ENCODE measurements at regions not wholly inside any gene's neighbourhood (a gene's known extent, or its start where the extent isn't known, plus 50 kb on each side); places are given as distances from the start of the nearest gene placed in this dataset.

DNA sequence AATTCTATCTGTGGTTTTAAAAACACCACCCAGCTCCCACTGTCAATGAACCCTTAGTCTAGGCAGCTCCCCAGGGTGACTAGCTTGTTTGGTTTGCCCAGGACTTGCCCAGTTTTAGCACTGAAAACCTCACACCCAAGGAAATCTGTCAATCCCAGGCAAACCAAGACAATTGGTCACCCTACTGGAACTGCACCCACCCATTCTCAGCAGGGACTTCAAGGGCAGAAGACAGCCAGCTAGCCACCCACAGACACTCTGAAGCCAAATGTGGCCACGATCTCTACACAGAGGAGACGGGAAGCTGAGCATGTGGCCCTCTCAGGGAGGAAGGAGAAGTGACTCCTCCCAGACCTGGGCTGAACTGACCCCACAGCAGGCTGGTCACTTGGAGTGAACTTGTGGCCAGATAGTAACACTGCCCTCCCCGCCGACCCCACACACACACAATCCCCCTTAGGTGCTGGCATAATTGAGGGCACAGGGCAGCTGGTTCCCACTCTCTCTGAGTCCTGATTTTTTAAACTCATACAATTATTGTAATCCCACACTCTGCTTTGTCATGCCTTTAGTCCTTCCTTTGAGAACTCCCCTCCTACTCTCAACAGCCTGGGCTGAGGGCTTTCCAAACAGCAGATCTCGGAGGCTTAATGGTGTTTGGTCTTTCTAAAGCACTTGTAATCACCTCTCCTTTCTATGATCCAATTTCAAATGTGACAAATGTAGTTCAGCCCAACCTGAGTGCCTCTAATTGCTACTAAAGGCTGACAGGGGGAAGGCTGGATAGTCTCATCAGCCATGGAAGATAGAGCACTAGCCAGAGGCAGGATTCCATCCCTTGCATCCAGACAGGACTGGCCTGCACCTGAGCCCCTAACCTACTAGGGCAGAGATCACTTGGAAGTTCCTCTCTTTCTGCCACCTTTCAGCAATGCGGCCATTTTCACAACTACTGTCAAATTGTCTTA lies 74.7 kb upstream of the DRD2 start:
- Histone ChIP-seq H3K79me2 (ENCODE audit: insufficient read depth, low read depth) (no peaks in the 10 kb centered on the region), H3K27ac (no peak overlapping the region)

DNA sequence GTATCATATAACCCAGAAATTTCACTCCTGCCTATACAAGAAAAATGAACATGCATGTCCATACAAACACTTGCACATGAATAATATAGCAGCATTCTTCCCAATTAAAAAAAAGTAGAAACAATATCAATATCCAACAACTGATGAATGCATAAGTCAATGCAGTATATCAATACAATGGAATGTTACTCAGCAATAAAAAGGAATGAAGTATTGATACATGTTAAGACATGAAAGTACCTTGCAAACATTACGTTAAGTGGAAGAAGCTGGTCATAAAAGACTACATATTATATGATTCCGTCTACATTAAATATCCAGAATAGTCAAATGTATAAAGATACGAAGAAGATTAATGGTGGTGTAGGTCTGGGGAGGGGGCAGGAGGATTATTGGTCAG lies 73.9 kb upstream of the DRD2 start:
- Histone ChIP-seq H3K79me2 (ENCODE audit: insufficient read depth, low read depth) (no peaks in the 10 kb centered on the region), H4K20me1 (ENCODE audit: insufficient read depth) (no peaks in the 10 kb centered on the region), H3K9ac (no peak overlapping the region), H3K27me3 (ENCODE audit: insufficient read depth, low read depth) (no peaks in the 10 kb centered on the region), H3K4me1 (ENCODE audit: low read depth, poor library complexity, severe bottlenecking) (no peaks in the 10 kb centered on the region), H3K27ac (no peak overlapping the region), H3K4me2 (no peak overlapping the region), H3K4me3 (IDR thresholded peaks at IDR 0.05; ENCODE audit: insufficient read depth, low read depth, low read length) (no peak overlapping the region), H3K36me3 (ENCODE audit: insufficient read depth) (no peaks in the 10 kb centered on the region), H2AFZ (ENCODE audit: low read depth) (no peak overlapping the region)
- TF ChIP-seq, protein P1, sequence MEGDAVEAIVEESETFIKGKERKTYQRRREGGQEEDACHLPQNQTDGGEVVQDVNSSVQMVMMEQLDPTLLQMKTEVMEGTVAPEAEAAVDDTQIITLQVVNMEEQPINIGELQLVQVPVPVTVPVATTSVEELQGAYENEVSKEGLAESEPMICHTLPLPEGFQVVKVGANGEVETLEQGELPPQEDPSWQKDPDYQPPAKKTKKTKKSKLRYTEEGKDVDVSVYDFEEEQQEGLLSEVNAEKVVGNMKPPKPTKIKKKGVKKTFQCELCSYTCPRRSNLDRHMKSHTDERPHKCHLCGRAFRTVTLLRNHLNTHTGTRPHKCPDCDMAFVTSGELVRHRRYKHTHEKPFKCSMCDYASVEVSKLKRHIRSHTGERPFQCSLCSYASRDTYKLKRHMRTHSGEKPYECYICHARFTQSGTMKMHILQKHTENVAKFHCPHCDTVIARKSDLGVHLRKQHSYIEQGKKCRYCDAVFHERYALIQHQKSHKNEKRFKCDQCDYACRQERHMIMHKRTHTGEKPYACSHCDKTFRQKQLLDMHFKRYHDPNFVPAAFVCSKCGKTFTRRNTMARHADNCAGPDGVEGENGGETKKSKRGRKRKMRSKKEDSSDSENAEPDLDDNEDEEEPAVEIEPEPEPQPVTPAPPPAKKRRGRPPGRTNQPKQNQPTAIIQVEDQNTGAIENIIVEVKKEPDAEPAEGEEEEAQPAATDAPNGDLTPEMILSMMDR (conservative IDR thresholded peaks at IDR 0.05; ENCODE audit: low read depth, low read length) = no peak

More for the DNA sequence above, 74.7 kb upstream of the DRD2 start:
- H3K4me2 ChIP-seq = no peak overlapping the region
- no peaks in the 10 kb centered on the region for H4K20me1 ChIP-seq (ENCODE audit: insufficient read depth)
- no peaks in the 10 kb centered on the region for H3K36me3 ChIP-seq (ENCODE audit: insufficient read depth)
- H3K9ac ChIP-seq = no peak overlapping the region
- H3K4me3 ChIP-seq (IDR thresholded peaks at IDR 0.05; ENCODE audit: insufficient read depth, low read depth, low read length) = no peak overlapping the region
- TF ChIP-seq, protein P1 (conservative IDR thresholded peaks at IDR 0.05; ENCODE audit: low read depth, low read length) = no peak
- H3K27me3 ChIP-seq (ENCODE audit: insufficient read depth, low read depth) = no peaks in the 10 kb centered on the region
- H3K4me1 ChIP-seq (ENCODE audit: low read depth, poor library complexity, severe bottlenecking) = no peaks in the 10 kb centered on the region
- no peak overlapping the region for H2AFZ ChIP-seq (ENCODE audit: low read depth)

DNA sequence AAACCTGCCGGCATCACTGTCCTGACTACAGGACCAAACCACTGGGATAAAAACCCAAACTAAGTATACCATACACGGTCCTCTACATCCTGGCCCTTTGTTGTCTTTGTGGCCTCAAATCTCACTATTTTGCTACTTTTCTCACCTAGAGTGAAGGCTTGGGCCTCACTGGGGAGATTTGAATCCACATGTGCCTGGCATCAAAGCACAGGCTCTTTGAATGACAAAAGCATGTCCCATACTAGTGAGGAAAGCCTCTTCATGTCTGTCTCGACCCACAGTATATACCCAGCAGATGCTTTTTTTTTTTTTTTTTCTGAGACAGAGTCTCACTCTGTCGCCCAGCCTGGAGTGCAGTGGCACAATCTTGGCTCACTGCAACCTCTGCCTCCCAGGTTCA lies 72.5 kb upstream of the DRD2 start:
- H3K9ac ChIP-seq = no peak overlapping the region
- H4K20me1 ChIP-seq (ENCODE audit: insufficient read depth) = no peaks in the 10 kb centered on the region
- TF ChIP-seq, protein P1 (conservative IDR thresholded peaks at IDR 0.05; ENCODE audit: low read depth, low read length) = no peak
- H3K27me3 ChIP-seq (ENCODE audit: insufficient read depth, low read depth) = no peaks in the 10 kb centered on the region
- no peak overlapping the region for H2AFZ ChIP-seq (ENCODE audit: low read depth)
- no peak overlapping the region for H3K4me3 ChIP-seq (IDR thresholded peaks at IDR 0.05; ENCODE audit: insufficient read depth, low read depth, low read length)
- H3K4me2 ChIP-seq = no peak overlapping the region
- no peak overlapping the region for H3K27ac ChIP-seq
- H3K79me2 ChIP-seq (ENCODE audit: insufficient read depth, low read depth) = no peaks in the 10 kb centered on the region
- H3K36me3 ChIP-seq (ENCODE audit: insufficient read depth) = no peaks in the 10 kb centered on the region
- no peaks in the 10 kb centered on the region for H3K4me1 ChIP-seq (ENCODE audit: low read depth, poor library complexity, severe bottlenecking)

DNA sequence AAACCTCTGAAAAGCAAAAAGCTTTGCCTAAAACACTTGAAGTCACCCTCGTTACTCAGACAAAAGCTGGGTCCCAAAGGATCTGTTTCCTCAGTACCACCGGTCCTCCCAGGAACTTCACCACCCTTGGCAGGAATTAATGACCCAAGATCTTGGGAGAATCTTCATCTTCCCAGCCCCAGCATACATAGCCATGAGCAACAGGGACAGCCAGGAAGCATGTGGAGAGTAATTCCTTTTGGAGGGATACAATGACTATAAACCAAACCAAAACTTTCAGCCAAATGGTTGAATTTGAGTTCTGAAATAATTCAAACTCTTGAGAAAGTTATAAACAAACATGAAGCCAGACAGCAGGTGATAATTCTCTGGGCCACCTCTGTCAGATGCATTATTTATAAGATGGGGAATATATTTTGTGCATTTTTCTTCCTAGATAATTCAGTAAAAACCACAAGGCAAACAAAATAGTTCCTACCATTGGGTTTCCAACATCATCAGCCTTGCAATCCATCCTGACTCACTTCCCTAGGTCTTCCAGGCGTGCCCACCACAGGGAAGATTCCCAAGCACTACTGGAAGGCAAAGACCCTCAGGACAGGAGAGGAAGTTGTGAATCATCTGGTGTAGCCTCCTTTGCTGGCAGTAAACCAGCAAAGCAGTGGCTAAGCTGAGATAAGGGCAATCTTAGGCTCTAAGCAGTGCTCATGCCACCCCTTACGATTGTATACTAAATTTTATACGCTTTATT lies 71.7 kb upstream of the DRD2 start:
- H2AFZ ChIP-seq (ENCODE audit: low read depth) = no peak overlapping the region
- H3K4me2 ChIP-seq = no peak overlapping the region
- H3K4me1 ChIP-seq (ENCODE audit: low read depth, poor library complexity, severe bottlenecking) = no peaks in the 10 kb centered on the region
- H3K27me3 ChIP-seq (ENCODE audit: insufficient read depth, low read depth) = no peaks in the 10 kb centered on the region
- no peak overlapping the region for H3K4me3 ChIP-seq (IDR thresholded peaks at IDR 0.05; ENCODE audit: insufficient read depth, low read depth, low read length)
- no peak overlapping the region for H3K9ac ChIP-seq
- no peaks in the 10 kb centered on the region for H4K20me1 ChIP-seq (ENCODE audit: insufficient read depth)
- H3K27ac ChIP-seq = no peak overlapping the region
- no peaks in the 10 kb centered on the region for H3K36me3 ChIP-seq (ENCODE audit: insufficient read depth)
- no peaks in the 10 kb centered on the region for H3K79me2 ChIP-seq (ENCODE audit: insufficient read depth, low read depth)
- TF ChIP-seq, protein P1 (conservative IDR thresholded peaks at IDR 0.05; ENCODE audit: low read depth, low read length) = no peak
